ENCODE measurements at regions not wholly inside any gene's neighbourhood (a gene's known extent, or its start where the extent isn't known, plus 50 kb on each side); places are given as distances from the start of the nearest gene placed in this dataset.

DNA sequence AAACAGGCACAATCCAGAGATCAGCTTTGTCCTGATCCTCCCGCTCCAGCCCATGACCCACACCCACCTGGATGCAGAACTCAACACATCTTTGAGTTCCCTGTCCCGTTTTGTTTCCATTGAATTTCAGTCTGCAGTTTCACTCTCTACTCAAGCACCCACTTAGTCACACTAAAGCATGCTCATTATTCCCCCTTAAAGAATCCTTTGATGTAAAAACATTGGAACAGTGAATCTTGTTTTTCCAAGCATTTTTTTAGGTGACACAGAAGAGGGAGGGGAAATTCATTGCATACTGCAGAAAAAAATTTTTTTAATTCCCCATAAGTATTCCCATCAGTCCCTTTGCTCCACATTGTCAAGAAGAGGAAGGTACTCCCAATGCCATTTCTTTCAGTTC is 249.7 kb upstream of the TTC29 start:
- Histone ChIP-seq H3K27me3 (no peaks in the 10 kb centered on the region), H3K9me3 (no peaks in the 10 kb centered on the region), H3K4me3 (no peak overlapping the region), H3K27ac (no peak overlapping the region), H3K4me1 (no peaks in the 10 kb centered on the region), H3K36me3 (no peaks in the 10 kb centered on the region)
- WGBS, 2 donors (ENCODE audit: low coverage in 1 of 2), result 81 to 100% methylated on average over 1 to 2 of the region's 2 CpGs
- no peak for ATAC-seq
- TF ChIP-seq POLR2A (IDR thresholded peaks at IDR 0.05) (no peak), POLR2AphosphoS5 (IDR thresholded peaks at IDR 0.05) (no peak), CTCF (IDR thresholded peaks at IDR 0.05) (no peak), EP300 (IDR thresholded peaks at IDR 0.05) (no peak)

DNA sequence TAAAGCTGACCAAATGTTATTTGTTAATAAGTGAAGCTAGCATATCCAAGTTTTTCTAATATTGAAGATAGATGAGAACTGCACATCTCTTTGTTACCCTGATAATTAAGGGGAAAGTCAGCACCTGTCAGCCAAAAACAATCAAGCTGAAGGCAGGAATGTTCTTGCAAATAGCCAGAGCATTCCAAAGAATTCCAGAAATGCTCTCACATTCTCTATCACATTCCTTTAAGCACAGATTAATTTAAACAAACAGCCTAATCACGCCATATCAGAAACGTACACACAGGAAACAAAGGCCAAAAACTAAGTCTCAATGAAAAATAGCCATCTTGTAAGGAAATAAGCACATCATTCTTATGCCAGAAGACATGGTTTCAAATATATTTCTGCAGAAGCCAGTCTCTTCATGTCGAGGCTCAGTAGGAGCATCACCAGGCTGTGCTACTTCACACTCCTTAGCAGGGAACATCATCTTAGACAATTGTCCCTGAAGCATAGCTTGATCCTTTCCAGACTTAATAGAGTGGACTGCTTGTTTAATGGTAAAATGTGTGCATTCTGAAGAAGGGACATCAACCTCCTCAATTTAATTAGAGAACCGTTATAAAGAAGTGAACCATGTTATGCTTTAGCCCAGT is 252.9 kb upstream of the TTC29 start:
- no peaks in the 10 kb centered on the region for H3K27me3 ChIP-seq
- TF ChIP-seq EP300 (IDR thresholded peaks at IDR 0.05) (no peak), CTCF (IDR thresholded peaks at IDR 0.05) (no peak), POLR2AphosphoS5 (IDR thresholded peaks at IDR 0.05) (no peak), POLR2A (IDR thresholded peaks at IDR 0.05) (no peak)
- H3K4me1 ChIP-seq, result no peaks in the 10 kb centered on the region
- H3K27ac ChIP-seq, result no peak overlapping the region
- no peaks in the 10 kb centered on the region for H3K9me3 ChIP-seq
- no peak for ATAC-seq
- no peaks in the 10 kb centered on the region for H3K36me3 ChIP-seq
- no peak overlapping the region for H3K4me3 ChIP-seq
- 21 to 50% methylated on average over 4 of the region's 4 CpGs for WGBS, 2 donors (ENCODE audit: low coverage in 1 of 2)

DNA sequence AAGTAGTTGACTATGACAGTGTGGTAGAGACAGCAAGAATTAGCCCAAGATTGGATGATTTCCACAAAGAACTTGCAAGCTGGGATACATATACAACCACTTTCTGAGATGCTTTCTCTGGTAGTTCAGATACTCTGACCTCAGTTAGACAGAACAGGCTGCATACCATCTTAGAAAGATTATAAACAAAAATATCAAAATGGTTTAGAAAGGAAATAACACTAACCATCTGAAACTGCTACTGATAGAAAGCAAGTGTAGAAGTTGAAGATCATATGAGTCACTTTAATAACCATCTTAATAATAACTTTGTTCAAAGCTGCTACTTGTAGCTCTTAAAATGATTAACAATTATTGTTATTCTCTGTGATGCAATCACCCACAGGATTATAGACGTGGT is 255.4 kb upstream of the TTC29 start:
- Histone ChIP-seq H3K27ac (no peak overlapping the region), H3K36me3 (no peaks in the 10 kb centered on the region), H3K27me3 (no peaks in the 10 kb centered on the region), H3K4me3 (no peak overlapping the region), H3K9me3 (no peaks in the 10 kb centered on the region), H3K4me1 (no peaks in the 10 kb centered on the region)
- WGBS, 2 donors (ENCODE audit: low coverage in 1 of 2), result 29 to 56% methylated on average over 1 of the region's 1 CpG
- no peak for ATAC-seq
- TF ChIP-seq CTCF (IDR thresholded peaks at IDR 0.05) (no peak), EP300 (IDR thresholded peaks at IDR 0.05) (no peak), POLR2A (IDR thresholded peaks at IDR 0.05) (no peak), POLR2AphosphoS5 (IDR thresholded peaks at IDR 0.05) (no peak)

DNA sequence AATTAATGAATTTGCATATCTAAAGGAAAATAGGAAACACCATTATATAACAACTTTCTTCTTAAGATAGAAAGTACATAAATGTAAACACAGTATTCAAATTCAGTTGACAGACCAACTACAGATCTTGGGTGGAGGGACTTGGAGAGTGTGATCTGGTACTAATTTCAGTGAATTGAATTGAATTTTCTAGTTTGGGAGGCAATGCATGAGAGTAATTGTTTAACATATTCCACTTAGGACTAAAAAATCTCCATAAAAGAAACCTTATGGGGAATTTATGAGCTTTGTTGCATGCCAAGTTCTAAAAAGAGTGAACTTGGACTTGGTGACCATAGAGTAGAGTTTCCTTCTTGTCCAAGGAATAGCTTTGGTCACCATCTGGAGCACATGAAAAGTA is 261.1 kb upstream of the TTC29 start:
- no peaks in the 10 kb centered on the region for H3K4me1 ChIP-seq
- ATAC-seq, result no peak
- no peak overlapping the region for H3K4me3 ChIP-seq
- TF ChIP-seq POLR2A (IDR thresholded peaks at IDR 0.05), result no peak
- TF ChIP-seq POLR2AphosphoS5 (IDR thresholded peaks at IDR 0.05), result no peak
- TF ChIP-seq CTCF (IDR thresholded peaks at IDR 0.05), result no peak
- no peak for TF ChIP-seq EP300 (IDR thresholded peaks at IDR 0.05)
- no peak overlapping the region for H3K27ac ChIP-seq
- no peaks in the 10 kb centered on the region for H3K36me3 ChIP-seq
- H3K9me3 ChIP-seq, result no peaks in the 10 kb centered on the region
- no peaks in the 10 kb centered on the region for H3K27me3 ChIP-seq

- no peak for ATAC-seq
- Histone ChIP-seq H3K4me3 (no peak overlapping the region), H3K9me3 (no peaks in the 10 kb centered on the region), H3K36me3 (no peaks in the 10 kb centered on the region), H3K4me1 (no peaks in the 10 kb centered on the region), H3K27me3 (no peaks in the 10 kb centered on the region), H3K27ac (no peak overlapping the region)
- TF ChIP-seq POLR2A (IDR thresholded peaks at IDR 0.05), result no peak
- no peak for TF ChIP-seq EP300 (IDR thresholded peaks at IDR 0.05)
- no peak for TF ChIP-seq POLR2AphosphoS5 (IDR thresholded peaks at IDR 0.05)
- no peak for TF ChIP-seq CTCF (IDR thresholded peaks at IDR 0.05)
- whole genome bisulfite sequencing, 2 donors (ENCODE audit: low coverage in 1 of 2), result 50 to 55% methylated on average over 1 of the region's 1 CpG
Measured at GRCh38 chr4:147207911-147208310, 262.2 kb upstream of the TTC29 start.
